ENCODE measurements at regions not wholly inside any gene's neighbourhood (a gene's known extent, or its start where the extent isn't known, plus 50 kb on each side); places are given as distances from the start of the nearest gene placed in this dataset.

DNA sequence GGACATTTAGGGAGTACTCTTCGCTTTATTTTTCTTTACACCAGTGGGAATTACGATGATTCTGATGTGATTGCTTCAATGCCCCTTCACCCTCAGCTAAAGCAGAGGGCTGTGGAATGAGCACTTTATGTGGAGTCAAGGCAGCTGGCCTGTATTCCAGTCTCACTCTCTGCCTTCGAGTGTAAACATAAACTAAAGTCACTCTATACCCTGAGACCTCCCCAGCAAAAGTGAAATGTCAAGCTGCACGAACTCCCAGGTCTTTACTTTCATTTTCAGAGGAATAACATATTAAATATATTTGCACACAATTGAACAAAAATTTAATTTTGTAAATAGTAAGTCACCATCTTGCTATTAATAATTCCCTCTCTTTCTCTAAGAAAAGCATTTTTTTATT lies 557.1 kb downstream of the DACH1 start:
- TF ChIP-seq, protein P1, sequence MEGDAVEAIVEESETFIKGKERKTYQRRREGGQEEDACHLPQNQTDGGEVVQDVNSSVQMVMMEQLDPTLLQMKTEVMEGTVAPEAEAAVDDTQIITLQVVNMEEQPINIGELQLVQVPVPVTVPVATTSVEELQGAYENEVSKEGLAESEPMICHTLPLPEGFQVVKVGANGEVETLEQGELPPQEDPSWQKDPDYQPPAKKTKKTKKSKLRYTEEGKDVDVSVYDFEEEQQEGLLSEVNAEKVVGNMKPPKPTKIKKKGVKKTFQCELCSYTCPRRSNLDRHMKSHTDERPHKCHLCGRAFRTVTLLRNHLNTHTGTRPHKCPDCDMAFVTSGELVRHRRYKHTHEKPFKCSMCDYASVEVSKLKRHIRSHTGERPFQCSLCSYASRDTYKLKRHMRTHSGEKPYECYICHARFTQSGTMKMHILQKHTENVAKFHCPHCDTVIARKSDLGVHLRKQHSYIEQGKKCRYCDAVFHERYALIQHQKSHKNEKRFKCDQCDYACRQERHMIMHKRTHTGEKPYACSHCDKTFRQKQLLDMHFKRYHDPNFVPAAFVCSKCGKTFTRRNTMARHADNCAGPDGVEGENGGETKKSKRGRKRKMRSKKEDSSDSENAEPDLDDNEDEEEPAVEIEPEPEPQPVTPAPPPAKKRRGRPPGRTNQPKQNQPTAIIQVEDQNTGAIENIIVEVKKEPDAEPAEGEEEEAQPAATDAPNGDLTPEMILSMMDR (IDR thresholded peaks at IDR 0.05; ENCODE audit: insufficient read depth, low read length): no peak
- no peak for DNase-seq (ENCODE audit: low read depth)
- H3K4me3 ChIP-seq (ENCODE audit: low read depth, low read length): no peak overlapping the region

- TF ChIP-seq, protein P1 (IDR thresholded peaks at IDR 0.05; ENCODE audit: insufficient read depth, low read length): no peak
- H3K4me3 ChIP-seq (ENCODE audit: low read depth, low read length): no peak overlapping the region
- DNase-seq (ENCODE audit: low read depth): no peak
Measured at GRCh38 chr13:71306821-71307220, 560.2 kb downstream of the DACH1 start.

DNA sequence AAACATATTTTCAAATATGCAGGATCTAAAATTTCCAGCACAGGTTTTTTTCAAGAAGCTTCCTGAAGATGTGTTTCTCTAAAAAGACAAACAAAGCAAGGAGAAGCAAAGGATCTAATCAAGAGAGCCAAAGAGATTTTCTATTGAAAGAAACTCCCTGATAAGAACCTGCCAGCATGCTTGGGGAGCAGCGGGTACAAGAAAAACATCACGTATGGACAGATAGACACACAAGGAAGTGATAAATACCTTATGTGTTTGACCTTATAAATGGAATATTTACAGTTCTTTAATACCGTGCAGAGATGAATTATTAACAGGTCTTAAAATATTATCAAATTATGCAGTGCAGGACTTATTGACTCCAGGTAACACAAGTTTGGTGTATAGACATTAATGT lies 562.1 kb downstream of the DACH1 start:
- DNase-seq (ENCODE audit: low read depth): no peak
- TF ChIP-seq, protein P1 (IDR thresholded peaks at IDR 0.05; ENCODE audit: insufficient read depth, low read length): no peak
- H3K4me3 ChIP-seq (ENCODE audit: low read depth, low read length): no peak overlapping the region

DNA sequence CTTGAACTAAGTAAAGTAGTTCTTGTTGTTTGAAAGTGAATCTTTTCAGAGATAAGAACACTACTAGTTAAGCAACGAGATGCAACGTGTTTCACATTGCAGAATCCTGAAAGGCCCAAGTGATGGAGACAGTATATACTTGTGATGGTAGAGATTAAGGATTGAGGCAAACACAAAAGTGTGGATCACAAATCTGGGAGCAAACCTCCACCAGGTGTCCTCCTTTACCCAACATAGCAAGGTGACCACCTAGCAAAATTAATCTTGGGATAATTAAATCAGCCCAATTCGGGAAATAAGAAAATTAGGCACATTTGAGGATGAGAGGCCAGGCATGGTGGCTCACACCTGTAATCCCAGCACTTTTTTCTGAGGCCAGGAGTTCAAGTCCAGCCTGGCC lies 563.9 kb downstream of the DACH1 start:
- TF ChIP-seq, protein P1 (IDR thresholded peaks at IDR 0.05; ENCODE audit: insufficient read depth, low read length): no peak
- DNase-seq (ENCODE audit: low read depth): no peak

DNA sequence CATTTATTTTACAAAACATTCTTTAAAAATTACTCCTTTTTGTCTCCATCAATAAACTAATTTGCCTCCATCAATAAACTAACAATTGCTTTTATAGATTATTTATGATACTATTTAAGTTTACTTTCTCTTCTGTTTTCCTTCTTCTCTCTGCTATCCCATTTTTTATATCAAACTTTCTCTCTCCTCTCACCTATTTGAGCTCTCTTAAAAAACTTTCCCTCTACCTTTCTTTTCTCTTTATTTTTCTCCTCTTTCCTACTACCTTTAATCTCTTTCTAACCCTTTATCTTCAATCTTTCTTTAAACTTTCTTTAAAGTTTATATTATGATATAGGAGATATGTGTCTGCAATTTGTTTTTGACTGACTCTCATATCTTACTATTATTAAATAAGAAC lies 566.4 kb downstream of the DACH1 start:
- no peak overlapping the region for H3K4me3 ChIP-seq (ENCODE audit: low read depth, low read length)
- DNase-seq (ENCODE audit: low read depth): no peak
- TF ChIP-seq, protein P1 (IDR thresholded peaks at IDR 0.05; ENCODE audit: insufficient read depth, low read length): no peak

More for the DNA sequence above, 563.9 kb downstream of the DACH1 start:
- H3K4me3 ChIP-seq (ENCODE audit: low read depth, low read length): no peak overlapping the region

DNA sequence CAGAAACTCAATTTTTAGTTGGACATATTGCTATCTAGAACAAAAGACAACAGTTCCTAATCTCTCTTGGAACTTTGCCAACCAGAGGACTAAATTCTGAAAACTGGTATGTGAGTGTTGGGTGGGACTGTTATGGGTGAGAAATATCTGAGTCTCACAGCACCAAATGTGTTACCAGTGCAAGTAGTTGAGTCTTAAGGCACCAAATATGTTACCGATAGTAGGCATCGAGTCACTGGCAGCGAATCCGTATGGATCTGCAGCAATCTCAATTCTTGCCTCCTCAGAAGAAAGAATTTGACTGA lies 575.2 kb downstream of the DACH1 start:
- H3K4me3 ChIP-seq (ENCODE audit: low read depth, low read length): no peak overlapping the region
- TF ChIP-seq, protein P1 (IDR thresholded peaks at IDR 0.05; ENCODE audit: insufficient read depth, low read length): no peak
- DNase-seq (ENCODE audit: low read depth): no peak

All from fibroblast of the aortic adventitia (primary cell).